Adrenal gland (tissue), 9 donors: ENCODE measurements at regions not wholly inside any gene's neighbourhood (a gene's known extent, or its start where the extent isn't known, plus 50 kb on each side); places are given as distances from the start of the nearest gene placed in this dataset.

ENCODE experiments used
- DNase-seq, 7 donors: peaks; one replicate each; pipeline ENCODE4 v3.0.0-alpha.2; 2019 to 2020
- H3K27ac ChIP-seq, 5 donors: fragments of 200-600 bp; sonication (generic) in 4 of 5; 1 replicate in 3 of 5; 2 replicates in 2 of 5; pipeline versions ENCODE4 v1.5.1 to v1.8.0; 2016 to 2020; ENCODE audit warnings: mild to moderate bottlenecking in 1 of 5
- H3K27me3 ChIP-seq: fragments of 200-600 bp; 2 replicates; pipeline ENCODE4 v1.8.0; 2021
- H3K36me3 ChIP-seq, 2 donors: fragments of 200-600 bp; replicated peaks in 1 of 2; 1 replicate in 1 of 2; 2 replicates in 1 of 2; pipeline versions ENCODE4 v1.5.1 to v1.8.0; 2018 to 2022
- H3K4me1 ChIP-seq, 2 donors: fragments of 200-600 bp; replicated peaks in 1 of 2; 1 replicate in 1 of 2; 2 replicates in 1 of 2; pipeline versions ENCODE4 v1.5.1 to v1.8.0; 2018 to 2021
- H3K4me3 ChIP-seq, 4 donors: fragments of 200-600 bp; sonication (generic) in 3 of 4; one replicate each; pipeline ENCODE4 v1.5.1; 2016 to 2018
- H3K9me3 ChIP-seq, 3 donors: fragments of 200-600 bp; sonication (generic) in 1 of 3; replicated peaks in 1 of 3; 1 replicate in 2 of 3; 2 replicates in 1 of 3; pipeline versions ENCODE4 v1.5.1 to v1.8.0; 2016 to 2021
- CTCF ChIP-seq, 6 experiments: fragments of 450-650 bp in 4 of 6; fragments of 200-600 bp in 2 of 6; sonication (generic) in 1 of 6; IDR thresholded peaks; 1 replicate in 5 of 6; 2 replicates in 1 of 6; pipeline versions ENCODE4 v1.5.1 to v1.8.0; 2016 to 2021; ENCODE audit warnings: antibody characterized with exemption in 6 of 6, mild to moderate bottlenecking in 2 of 6, moderate library complexity in 1 of 6
- POLR2A ChIP-seq, 2 donors: fragments of 450-650 bp; IDR thresholded peaks; one replicate each; pipeline ENCODE4 v1.6.1; 2017; ENCODE audit warnings: antibody characterized with exemption in 2 of 2, mild to moderate bottlenecking in 2 of 2, moderate library complexity in 1 of 2
- WGBS, 4 donors: extraction: QIAGEN DNeasy Blood & Tissue Kit in 2 of 4; methylation state at CpG; one replicate each; pipeline versions ENCODE4 v1.1.5 to v1.1.7; 2013 to 2017; 5-methylcytosine and 5-hydroxymethylcytosine counted together
- intact Hi-C, 2 donors: fragments of 100-400 bp; cut with DNase I; formaldehyde crosslinking; loops; one replicate each; pipeline versions ENCODE4 v1.14.1 to v1.15.0; 2022 to 2023
- donor health status: healthy with polysubstance abuse.
- donor health status: Bipolar disorder and iron deficiency.
- donor health status: DM: yes; HTN: yes; CAD: no.
- donor health status: DM: no; HTN: no; CAD: no.
- donor health status: DM: no; HTN: no; CAD: no.

GRCh38 chr2:67242456-67242855 is 154.7 kb upstream of the ETAA1 start:
- Histone ChIP-seq H3K4me3 (no peak overlapping the region), H3K27ac (no peak overlapping the region), H3K36me3 (no peaks in the 10 kb centered on the region), H3K4me1 (no peaks in the 10 kb centered on the region), H3K9me3 (no peaks in the 10 kb centered on the region), H3K27me3 (no peaks in the 10 kb centered on the region)
- no peak for TF ChIP-seq CTCF (IDR thresholded peaks at IDR 0.05)
- no peak for TF ChIP-seq POLR2A (IDR thresholded peaks at IDR 0.05)
- 91 to 100% (median 94%) methylated on average over 3 of the region's 3 CpGs for WGBS, 4 donors
- intact Hi-C loops, result no loop called here
- DNase-seq, result no peak

- Histone ChIP-seq H3K27ac (no peak overlapping the region), H3K27me3 (no peaks in the 10 kb centered on the region), H3K9me3 (no peaks in the 10 kb centered on the region), H3K36me3 (no peaks in the 10 kb centered on the region), H3K4me3 (no peak overlapping the region), H3K4me1 (no peaks in the 10 kb centered on the region)
- 91 to 97% (median 93%) methylated on average over 2 of the region's 2 CpGs for WGBS, 4 donors
- TF ChIP-seq POLR2A (IDR thresholded peaks at IDR 0.05) (no peak), CTCF (IDR thresholded peaks at IDR 0.05) (no peak)
- intact Hi-C loops, result no loop called here
- no peak for DNase-seq
Measured at GRCh38 chr2:67243919-67244318, 153.2 kb upstream of the ETAA1 start.

- intact Hi-C loops, result no loop called here
- Histone ChIP-seq H3K36me3 (no peaks in the 10 kb centered on the region), H3K27ac (no peak overlapping the region), H3K4me1 (no peaks in the 10 kb centered on the region), H3K9me3 (no peaks in the 10 kb centered on the region), H3K27me3 (no peaks in the 10 kb centered on the region), H3K4me3 (no peak overlapping the region)
- TF ChIP-seq POLR2A (IDR thresholded peaks at IDR 0.05), result no peak
- TF ChIP-seq CTCF (IDR thresholded peaks at IDR 0.05), result no peak
- DNase-seq, result no peak
- 86 to 100% (median 94%) methylated on average over 1 of the region's 1 CpG for WGBS, 4 donors
Measured at GRCh38 chr2:67246791-67247190, 150.3 kb upstream of the ETAA1 start.

GRCh38 chr2:67251741-67252140 is 145.4 kb upstream of the ETAA1 start:
- DNase-seq, result no peak
- Histone ChIP-seq H3K27ac (no peak overlapping the region), H3K36me3 (no peaks in the 10 kb centered on the region), H3K4me3 (no peak overlapping the region), H3K9me3 (no peaks in the 10 kb centered on the region), H3K27me3 (no peaks in the 10 kb centered on the region), H3K4me1 (no peaks in the 10 kb centered on the region)
- 95 to 97% (median 95%) methylated on average over 3 of the region's 3 CpGs for WGBS, 4 donors
- intact Hi-C loops, result no loop called here
- TF ChIP-seq POLR2A (IDR thresholded peaks at IDR 0.05) (no peak), CTCF (IDR thresholded peaks at IDR 0.05) (no peak)
